Neural progenitor cell (in vitro differentiated cells): ENCODE measurements at regions not wholly inside any gene's neighbourhood (a gene's known extent, or its start where the extent isn't known, plus 50 kb on each side); places are given as distances from the start of the nearest gene placed in this dataset.

ENCODE experiments used
- DNase-seq: peaks from one replicate; pipeline ENCODE4 v3.0.0-alpha.2; 2016; ENCODE audit warnings: low spot score
- H2AFZ ChIP-seq: fragments of 200-600 bp; sonication (generic); replicated peaks from 2 replicates; pipeline ENCODE4 v1.6.1; 2016; ENCODE audit warnings: antibody characterized with exemption
- H3F3A ChIP-seq: fragments of 200-600 bp; sonication (generic); 2 replicates; pipeline ENCODE4 v1.6.1; 2016; ENCODE audit warnings: antibody characterized with exemption, low read depth
- H3K27ac ChIP-seq: fragments of 200-600 bp; sonication (generic); 2 replicates; pipeline ENCODE4 v1.5.1; 2016; ENCODE audit warnings: mild to moderate bottlenecking
- H3K27me3 ChIP-seq: fragments of 200-600 bp; sonication (generic); 2 replicates; pipeline ENCODE4 v1.6.1; 2016; ENCODE audit warnings: mild to moderate bottlenecking, moderate library complexity
- H3K36me3 ChIP-seq: fragments of 200-600 bp; sonication (generic); 2 replicates; pipeline ENCODE4 v1.5.1; 2016
- H3K4me1 ChIP-seq: fragments of 200-600 bp; sonication (generic); 2 replicates; pipeline ENCODE4 v1.6.1; 2016; ENCODE audit warnings: mixed run types
- H3K4me2 ChIP-seq: fragments of 200-600 bp; sonication (generic); 2 replicates; pipeline ENCODE4 v1.6.1; 2016
- H3K4me3 ChIP-seq: fragments of 200-600 bp; sonication (generic); 2 replicates; pipeline ENCODE4 v1.5.1; 2016
- H3K79me2 ChIP-seq: fragments of 200-600 bp; sonication (generic); 2 replicates; pipeline ENCODE4 v1.6.1; 2016; ENCODE audit warnings: low read depth
- H3K9ac ChIP-seq: fragments of 200-600 bp; sonication (generic); 2 replicates; pipeline ENCODE4 v1.6.1; 2016
- H3K9me3 ChIP-seq: fragments of 200-600 bp; sonication (generic); 2 replicates; pipeline ENCODE4 v1.5.1; 2016; ENCODE audit warnings: low read depth
- H4K20me1 ChIP-seq: fragments of 200-600 bp; sonication (generic); 2 replicates; pipeline ENCODE4 v1.6.1; 2016; ENCODE audit warnings: low read depth
- H3K27ac Mint-ChIP-seq: 3 replicates; pipeline ENCODE4 v1.8.0; 2021; ENCODE audit warnings: mixed read lengths
- H3K27me3 Mint-ChIP-seq: 2 replicates; pipeline ENCODE4 v1.8.0; 2022; ENCODE audit warnings: low read depth, mild to moderate bottlenecking, inconsistent platforms, moderate library complexity, mixed read lengths; ENCODE audit not compliant: insufficient read depth
- H3K36me3 Mint-ChIP-seq: 3 replicates; pipeline ENCODE4 v1.8.0; 2021; ENCODE audit warnings: mixed read lengths
- H3K4me1 Mint-ChIP-seq: 3 replicates; pipeline ENCODE4 v1.8.0; 2021; ENCODE audit warnings: mixed read lengths
- H3K4me3 Mint-ChIP-seq: 3 replicates; pipeline ENCODE4 v1.8.0; 2021; ENCODE audit warnings: mild to moderate bottlenecking, moderate library complexity, mixed read lengths
- H3K9me3 Mint-ChIP-seq: 3 replicates; pipeline ENCODE4 v1.8.0; 2020; ENCODE audit warnings: mixed read lengths
- CTCF ChIP-seq: fragments of 200-600 bp; sonication (generic); IDR thresholded peaks from 2 replicates; pipeline ENCODE4 v1.5.1; 2017; ENCODE audit warnings: antibody characterized with exemption, mild to moderate bottlenecking
- EZH2 ChIP-seq: fragments of 200-600 bp; sonication (generic); IDR thresholded peaks from 2 replicates; pipeline ENCODE4 v1.6.1; 2017; ENCODE audit warnings: antibody characterized with exemption, mild to moderate bottlenecking, moderate library complexity
- EZH2phosphoT487 ChIP-seq: fragments of 200-600 bp; sonication (generic); IDR thresholded peaks from 2 replicates; pipeline ENCODE4 v1.6.1; 2017; ENCODE audit warnings: antibody characterized with exemption

GRCh38 chr15:62413786-62414185 is 248.7 kb upstream of the C2CD4B start:
- no peaks in the 10 kb centered on the region for H3K36me3 ChIP-seq

GRCh38 chr15:62415498-62415897 is 250.4 kb upstream of the C2CD4B start:
- H3K4me1 ChIP-seq, result peaks cover 9% of the 10 kb centered on the region
- no peak overlapping the region for H3K27ac Mint-ChIP-seq
- H3K4me3 Mint-ChIP-seq, result no peak overlapping the region
- H3K9me3 Mint-ChIP-seq, result no peaks in the 10 kb centered on the region
- no peak overlapping the region for H3K9ac ChIP-seq
- H3K27me3 ChIP-seq, result no peaks in the 10 kb centered on the region
- peaks cover 13% of the 10 kb centered on the region for H4K20me1 ChIP-seq
- no peaks in the 10 kb centered on the region for H3K9me3 ChIP-seq
- no peak overlapping the region for H3K4me2 ChIP-seq
- H3K4me1 Mint-ChIP-seq, result peaks cover 14% of the 10 kb centered on the region
- H3K36me3 ChIP-seq, result no peaks in the 10 kb centered on the region
- no peaks in the 10 kb centered on the region for H3F3A ChIP-seq
- peaks cover 3% of the 10 kb centered on the region for H3K27me3 Mint-ChIP-seq
- no peaks in the 10 kb centered on the region for H3K36me3 Mint-ChIP-seq
- H3K4me3 ChIP-seq, result no peak overlapping the region
- H3K79me2 ChIP-seq, result peaks cover 6% of the 10 kb centered on the region
- no peak overlapping the region for H2AFZ ChIP-seq
- no peak overlapping the region for H3K27ac ChIP-seq
- TF ChIP-seq CTCF (no peak), EZH2phosphoT487 (no peak), EZH2 (no peak)
- no peak for DNase-seq

More at GRCh38 chr15:62413786-62414185, 248.7 kb upstream of the C2CD4B start:
- H3K4me1 Mint-ChIP-seq, result peaks cover 14% of the 10 kb centered on the region
- Histone ChIP-seq H3K4me1 (peaks cover 5% of the 10 kb centered on the region), H3K27me3 (no peaks in the 10 kb centered on the region), H3F3A (no peaks in the 10 kb centered on the region), H3K9me3 (no peaks in the 10 kb centered on the region), H4K20me1 (peaks cover 13% of the 10 kb centered on the region), H3K4me2 (no peak overlapping the region), H3K9ac (no peak overlapping the region), H3K79me2 (peaks cover 6% of the 10 kb centered on the region), H3K4me3 (no peak overlapping the region), H2AFZ (no peak overlapping the region), H3K27ac (no peak overlapping the region)
- TF ChIP-seq EZH2 (no peak), CTCF (no peak), EZH2phosphoT487 (no peak)
- H3K4me3 Mint-ChIP-seq, result no peak overlapping the region
- H3K27ac Mint-ChIP-seq, result no peak overlapping the region
- peaks cover 3% of the 10 kb centered on the region for H3K27me3 Mint-ChIP-seq
- DNase-seq, result no peak
- H3K36me3 Mint-ChIP-seq, result no peaks in the 10 kb centered on the region
- no peaks in the 10 kb centered on the region for H3K9me3 Mint-ChIP-seq

GRCh38 chr15:62416526-62416925 is 251.4 kb upstream of the C2CD4B start:
- Mint-ChIP-seq H3K4me3 (no peak overlapping the region), H3K27ac (no peak overlapping the region), H3K4me1 (peaks cover 14% of the 10 kb centered on the region), H3K27me3 (peaks cover 3% of the 10 kb centered on the region), H3K36me3 (no peaks in the 10 kb centered on the region), H3K9me3 (no peaks in the 10 kb centered on the region)
- no peak for DNase-seq
- no peaks in the 10 kb centered on the region for H3K36me3 ChIP-seq
- no peaks in the 10 kb centered on the region for H3K27me3 ChIP-seq
- peaks cover 13% of the 10 kb centered on the region for H4K20me1 ChIP-seq
- no peak overlapping the region for H3K4me3 ChIP-seq
- peaks cover 6% of the 10 kb centered on the region for H3K79me2 ChIP-seq
- peaks cover 9% of the 10 kb centered on the region for H3K4me1 ChIP-seq
- TF ChIP-seq EZH2phosphoT487 (no peak), CTCF (no peak), EZH2 (no peak)
- H3K4me2 ChIP-seq, result no peak overlapping the region
- H3K9me3 ChIP-seq, result no peaks in the 10 kb centered on the region
- no peak overlapping the region for H2AFZ ChIP-seq
- no peak overlapping the region for H3K9ac ChIP-seq
- H3K27ac ChIP-seq, result no peak overlapping the region
- no peaks in the 10 kb centered on the region for H3F3A ChIP-seq
